NCI-H1436 treated with DMSO at 0.1 percent for 48 hours (cell line): ENCODE measurements at regions not wholly inside any gene's neighbourhood (a gene's known extent, or its start where the extent isn't known, plus 50 kb on each side); places are given as distances from the start of the nearest gene placed in this dataset.

Source experiments
- DNase-seq: peaks from one replicate; lab custom pipeline; 2025; lab: John Stamatoyannopoulos, UW

- DNase-seq, result no peak
Measured at GRCh38 chr5:124664287-124664686, 82.2 kb downstream of the ZNF608 start.

DNA sequence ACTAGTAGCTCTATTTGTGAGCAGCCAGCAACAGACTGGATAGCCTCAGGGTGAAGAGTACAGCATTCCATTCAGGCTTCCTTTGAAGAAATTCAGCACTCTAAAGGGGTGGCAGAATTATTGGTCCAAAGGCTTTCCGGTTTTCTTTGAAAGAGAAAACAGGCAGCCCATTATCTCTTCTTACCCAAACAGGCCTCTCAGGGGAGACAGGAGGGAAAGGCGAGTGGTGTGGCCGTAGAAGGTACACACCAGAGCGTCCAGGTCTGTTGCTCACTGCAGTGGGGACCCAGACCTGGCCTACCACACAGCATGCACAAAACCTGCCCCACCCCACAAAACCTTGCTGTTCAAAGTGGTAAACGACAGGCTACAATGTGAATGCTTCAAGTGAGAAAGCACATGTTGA is 83.3 kb downstream of the ZNF608 start:
- no peak for DNase-seq

DNA sequence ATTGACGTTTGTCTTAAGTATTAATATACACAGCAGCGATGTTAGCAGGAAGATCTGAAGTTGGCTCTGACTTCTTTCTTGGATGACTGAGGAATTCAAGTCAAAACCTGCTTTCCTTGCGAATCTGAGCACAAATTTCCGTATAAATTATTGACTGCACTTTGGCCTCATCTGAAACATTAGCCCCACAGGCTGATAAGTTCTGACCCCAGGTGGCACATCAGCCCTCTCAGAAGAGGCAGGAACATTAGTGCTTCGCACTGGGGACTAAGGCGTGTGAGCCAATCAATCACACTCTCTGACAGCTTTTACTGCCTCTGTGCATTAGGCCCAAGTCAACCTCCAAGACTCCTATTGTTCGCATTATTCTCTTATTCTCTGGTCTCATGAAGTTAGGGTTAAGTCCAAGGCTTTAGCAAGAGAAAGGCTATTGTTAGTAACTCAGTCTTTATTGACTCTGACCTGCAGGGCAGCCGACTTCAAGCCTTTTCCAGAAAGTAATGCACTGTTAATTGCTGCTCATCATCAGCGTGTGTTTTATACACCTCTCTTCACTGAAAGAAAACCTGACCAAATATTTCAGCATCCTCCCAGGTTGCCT is 84.2 kb downstream of the ZNF608 start:
- DNase-seq, result peak; percentile 48

DNA sequence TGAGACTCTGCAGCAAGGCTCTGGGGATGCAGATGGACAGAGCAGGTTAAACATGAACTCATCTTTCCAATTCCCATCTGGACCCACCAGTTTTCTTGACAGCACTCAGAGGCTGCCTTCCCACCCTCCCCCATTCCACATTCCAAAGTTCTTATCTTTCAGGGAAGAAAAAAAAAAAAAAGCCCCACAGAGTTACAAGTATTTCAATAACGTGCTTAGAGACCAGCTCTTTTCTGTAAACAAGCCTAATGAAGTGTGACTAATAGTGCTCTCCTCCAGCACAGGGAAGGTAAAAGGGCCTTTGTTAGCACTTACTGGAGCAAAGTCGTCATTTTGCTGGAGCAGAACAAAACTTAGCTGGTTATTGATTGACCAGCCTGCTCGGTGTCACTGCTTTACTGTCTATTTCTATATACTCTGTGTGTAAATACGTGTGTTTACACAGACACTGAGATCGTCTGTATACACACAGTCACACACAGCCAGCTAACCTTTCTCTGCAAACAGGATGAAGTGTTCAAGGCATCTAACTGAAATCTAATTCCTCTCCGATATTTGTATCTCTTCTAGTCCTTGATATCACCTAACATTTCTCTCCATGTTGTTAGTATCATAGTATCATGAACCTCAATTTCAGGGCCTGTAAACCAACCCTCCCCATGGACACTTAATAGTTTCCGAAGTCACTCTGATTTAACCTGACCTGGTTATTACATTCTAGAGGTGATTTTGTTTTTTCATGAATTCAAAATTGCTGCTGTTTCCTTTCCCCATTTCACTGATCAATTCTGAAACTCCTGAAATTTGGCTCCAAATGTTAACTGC is 84.9 kb downstream of the ZNF608 start:
- DNase-seq, result peak; percentile 8

- DNase-seq, result no peak
Measured at GRCh38 chr5:124660229-124661093, 86.0 kb downstream of the ZNF608 start.

DNA sequence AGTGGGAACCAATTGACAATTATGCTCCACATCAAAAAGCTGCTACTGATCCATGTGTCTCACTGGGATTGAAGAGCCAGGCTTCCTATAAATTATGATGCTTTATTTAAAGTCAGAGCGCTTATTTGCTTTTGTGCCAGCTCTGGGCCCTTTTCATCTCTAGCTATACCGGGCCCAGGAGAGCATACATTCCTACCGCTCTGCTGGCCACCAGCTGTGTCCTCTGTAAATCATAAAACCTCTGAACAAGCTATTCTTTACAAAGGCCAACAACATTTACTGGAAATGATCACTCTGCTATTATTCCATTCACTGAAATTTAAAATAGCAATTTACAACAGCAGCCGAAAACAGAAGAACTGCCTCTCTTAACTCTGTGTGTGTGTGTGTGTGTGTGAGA is 86.6 kb downstream of the ZNF608 start:
- no peak for DNase-seq

- DNase-seq, result no peak
Measured at GRCh38 chr5:124658867-124659557, 87.4 kb downstream of the ZNF608 start.

GRCh38 chr5:124655921-124656511 is 90.4 kb downstream of the ZNF608 start:
- peak; percentile 99 for DNase-seq

DNA sequence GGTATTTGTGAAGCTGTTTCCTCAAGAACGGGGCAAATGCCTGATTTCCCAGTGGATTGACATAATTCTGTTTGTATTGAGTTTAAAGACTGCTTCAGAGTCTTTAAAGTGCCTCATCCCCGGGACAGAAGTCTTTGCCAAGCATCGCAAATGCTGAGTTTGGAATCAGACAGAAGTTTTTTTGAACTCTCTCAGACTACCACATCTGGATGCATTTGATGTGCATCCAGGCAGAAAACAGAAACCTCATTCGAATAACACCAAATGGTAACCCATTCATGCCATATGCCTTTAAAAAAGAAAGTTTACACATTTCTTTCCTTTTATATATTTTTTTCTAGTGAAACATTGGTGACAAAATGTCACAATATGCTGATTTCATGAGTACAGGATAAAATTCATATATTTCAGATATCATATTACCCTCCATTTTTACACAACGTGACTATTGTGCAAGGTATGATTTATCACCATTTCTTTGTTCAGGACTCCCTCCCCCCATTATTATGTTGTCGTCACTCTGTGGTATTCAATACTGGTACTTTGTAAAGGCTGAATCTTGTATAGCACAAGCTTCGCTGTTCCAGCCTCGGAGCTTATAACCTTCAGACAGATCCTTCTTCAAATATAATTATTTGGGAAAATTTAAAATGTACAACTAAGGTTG is 91.1 kb downstream of the ZNF608 start:
- DNase-seq, result no peak

- no peak for DNase-seq
Measured at GRCh38 chr5:124654418-124654817, 92.0 kb downstream of the ZNF608 start.

GRCh38 chr5:124653666-124654065 is 92.8 kb downstream of the ZNF608 start:
- no peak for DNase-seq

- DNase-seq, result no peak
Measured at GRCh38 chr5:124652892-124653441, 93.5 kb downstream of the ZNF608 start.

DNA sequence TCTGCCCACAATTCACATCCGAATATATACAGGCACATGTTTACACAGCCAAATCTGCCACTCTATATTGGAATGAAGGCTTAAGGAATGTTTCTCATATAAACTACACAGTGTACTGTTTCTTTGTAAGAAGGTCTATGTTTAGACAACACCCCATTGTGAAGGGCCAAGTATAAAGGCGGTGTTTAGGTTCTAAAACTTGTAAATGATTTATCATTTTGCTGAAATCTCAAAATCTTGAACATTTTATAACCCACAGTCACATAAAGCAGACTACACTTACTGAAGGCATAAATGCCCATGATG is 94.0 kb downstream of the ZNF608 start:
- no peak for DNase-seq

DNA sequence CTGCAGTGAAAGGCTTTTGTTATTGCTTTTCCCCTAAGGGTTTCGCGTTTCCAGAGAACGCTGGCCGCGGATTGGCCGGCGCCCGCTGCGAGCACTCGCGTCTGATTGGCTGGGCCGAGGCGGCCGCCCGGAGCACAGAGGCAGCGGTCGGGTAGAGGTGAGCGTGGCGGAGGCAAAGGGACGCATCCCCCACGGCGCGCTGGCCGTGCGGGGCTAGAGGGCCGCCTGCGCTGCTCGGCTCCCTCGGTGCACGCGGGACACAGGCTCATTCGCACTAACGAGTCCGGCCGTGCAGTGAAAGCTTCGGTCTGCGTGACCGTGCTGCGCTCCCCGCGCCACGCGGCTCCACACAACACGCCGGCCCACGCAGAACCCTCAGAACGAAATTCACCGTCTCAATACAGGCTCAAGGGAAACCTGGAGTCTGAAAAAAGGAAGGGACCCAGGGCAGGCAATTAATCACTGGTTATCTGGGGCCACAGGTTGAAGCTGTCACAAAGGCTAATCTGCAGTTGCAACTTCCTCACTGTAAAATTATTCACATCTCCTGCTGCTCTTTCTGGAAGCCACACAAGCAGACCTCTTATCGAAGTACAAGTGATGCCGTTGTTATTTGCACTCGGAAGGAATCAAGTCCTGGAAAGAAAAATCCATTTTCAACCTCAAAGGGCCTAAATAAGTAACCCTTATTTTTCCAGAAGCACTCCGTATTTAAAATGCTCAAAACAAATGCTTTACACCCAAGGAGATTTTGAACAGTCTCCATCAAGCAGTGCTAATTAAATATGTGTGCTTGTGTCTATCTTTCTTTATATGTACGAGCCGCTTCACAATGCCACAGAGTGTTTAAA is 94.6 kb downstream of the ZNF608 start:
- DNase-seq, result peak; percentile 77

GRCh38 chr5:124650951-124651662 is 95.3 kb downstream of the ZNF608 start:
- no peak for DNase-seq

DNA sequence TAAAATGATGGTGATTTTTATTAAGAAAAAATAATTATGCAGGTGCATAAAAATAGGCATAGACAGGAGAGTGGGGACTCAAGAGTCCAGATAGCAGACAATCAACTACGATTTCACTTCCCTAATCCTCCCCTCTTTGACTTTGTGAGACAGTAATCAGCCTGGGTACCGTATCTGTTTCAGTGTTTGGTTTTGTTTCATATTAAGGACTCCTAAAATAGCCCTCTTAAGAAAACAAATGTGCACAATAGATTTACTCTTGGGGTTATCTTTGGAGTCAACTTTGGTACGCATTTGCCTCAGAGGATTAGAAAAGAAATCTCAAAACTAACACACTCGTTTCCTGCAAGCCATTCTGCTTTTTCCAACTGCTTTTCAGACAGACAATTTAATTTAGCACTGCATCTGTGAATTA is 96.3 kb downstream of the ZNF608 start:
- peak; percentile 81 for DNase-seq

DNA sequence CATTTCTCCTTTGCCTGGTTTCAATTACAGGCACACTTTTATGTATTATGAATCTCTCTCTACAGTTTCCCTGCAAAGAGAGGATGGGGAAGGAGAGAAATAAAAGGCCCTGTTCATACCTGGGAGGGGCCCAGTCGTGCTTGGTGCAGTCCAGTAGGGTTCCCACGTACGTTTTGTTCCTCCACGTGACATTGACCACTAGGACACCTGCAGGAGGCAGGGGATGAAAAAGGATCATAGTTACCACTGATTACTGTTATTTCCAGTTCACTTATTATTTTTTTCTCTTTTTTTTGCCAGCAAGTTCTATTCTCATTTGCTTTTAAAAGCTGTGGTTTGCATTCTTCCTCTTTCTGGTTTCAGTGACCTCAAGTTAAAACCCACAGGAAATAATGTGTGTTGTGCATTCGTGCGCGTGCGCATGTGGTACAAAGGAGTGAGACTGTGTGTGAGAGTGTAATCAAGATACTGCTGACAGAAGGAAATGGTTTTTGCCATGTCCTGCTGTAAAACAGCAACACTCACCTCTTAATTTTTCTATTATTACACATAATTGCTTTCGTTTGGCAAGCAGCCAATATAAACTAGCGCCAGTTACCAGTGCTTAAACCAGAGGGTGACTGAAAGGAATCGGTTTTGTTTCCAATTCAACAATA is 96.8 kb downstream of the ZNF608 start:
- peak; percentile 82 for DNase-seq

DNA sequence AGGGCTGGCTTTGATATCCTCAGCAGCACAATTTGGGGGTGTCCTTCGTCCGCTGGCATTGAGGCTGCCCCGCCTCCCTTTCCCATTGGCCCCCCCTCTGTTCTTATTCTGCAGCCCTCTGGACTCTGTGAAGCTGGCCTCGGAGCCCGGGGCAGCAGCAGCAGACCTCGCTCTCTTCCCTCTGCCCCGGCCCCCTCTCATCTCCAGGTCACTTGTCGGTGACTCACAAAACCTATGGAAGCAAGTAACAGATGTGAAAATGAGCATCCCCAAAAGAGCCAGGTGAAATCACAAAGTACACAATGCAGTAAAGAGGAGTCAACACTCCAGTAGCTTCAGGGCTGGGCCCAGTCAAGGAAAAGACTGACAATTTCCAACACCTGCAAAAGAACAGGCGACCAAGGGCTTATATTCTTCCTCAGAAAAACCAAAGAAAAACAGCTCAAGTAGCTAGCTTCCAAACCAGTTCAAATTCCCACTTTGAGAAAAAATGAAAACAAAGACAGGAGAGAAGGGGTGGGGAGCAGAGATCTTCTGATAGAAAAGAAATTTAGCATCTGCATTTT is 97.5 kb downstream of the ZNF608 start:
- DNase-seq, result no peak

GRCh38 chr5:124647352-124647751 is 99.1 kb downstream of the ZNF608 start:
- no peak for DNase-seq
